ENCODE measurements at regions not wholly inside any gene's neighbourhood (a gene's known extent, or its start where the extent isn't known, plus 50 kb on each side); places are given as distances from the start of the nearest gene placed in this dataset.

- intact Hi-C loops (cut with DNase I) = no loop called here
- DNase-seq = no peak
Measured at GRCh38 chr19:32208060-32208459, 137.3 kb upstream of the ZNF507 start.

GRCh38 chr19:32219392-32219791 is 126.0 kb upstream of the ZNF507 start:
- DNase-seq = peak in 1 of 10 donors; percentile 34
- intact Hi-C loops (cut with DNase I) = no loop called here

- intact Hi-C loops (cut with DNase I) = loop anchor here (5.0 kb wide), 2 partner anchors 1538 to 1553 kb away; no protein-coding TSS in a partner anchor
- peak in 1 of 10 donors; percentile 78 for DNase-seq
Measured at GRCh38 chr19:32219881-32220472, 125.4 kb upstream of the ZNF507 start.

GRCh38 chr19:32220951-32221350 is 124.5 kb upstream of the ZNF507 start:
- intact Hi-C loops (cut with DNase I) = loop anchor here (5.0 kb wide), 2 partner anchors 1539 to 1554 kb away; no protein-coding TSS in a partner anchor
- no peak for DNase-seq

- intact Hi-C loops (cut with DNase I) = loop anchor here (5.0 kb wide), 2 partner anchors 1540 to 1555 kb away; no protein-coding TSS in a partner anchor
- DNase-seq = no peak
Measured at GRCh38 chr19:32222556-32222955, 122.9 kb upstream of the ZNF507 start.

GRCh38 chr19:32223106-32223505 is 122.3 kb upstream of the ZNF507 start:
- intact Hi-C loops (cut with DNase I) = loop anchor here (5.0 kb wide), 2 partner anchors 1541 to 1556 kb away; no protein-coding TSS in a partner anchor
- DNase-seq = no peak

- peak in 1 of 10 donors; percentile 70 for DNase-seq
- intact Hi-C loops (cut with DNase I) = loop anchor here (5.0 kb wide), 2 partner anchors 1541 to 1556 kb away; no protein-coding TSS in a partner anchor
Measured at GRCh38 chr19:32223595-32224370, 121.6 kb upstream of the ZNF507 start.

- peak in 9 of 10 donors; percentile 32 to 92 (median 67) for DNase-seq
- intact Hi-C loops (cut with DNase I) = loop anchor here (5.0 kb wide), 2 partner anchors 1542 to 1557 kb away; no protein-coding TSS in a partner anchor
Measured at GRCh38 chr19:32224371-32225244, 120.8 kb upstream of the ZNF507 start.

GRCh38 chr19:32227561-32228165 is 117.7 kb upstream of the ZNF507 start:
- DNase-seq = no peak
- intact Hi-C loops (cut with DNase I) = no loop called here

- intact Hi-C loops (cut with DNase I) = no loop called here
- no peak for DNase-seq
Measured at GRCh38 chr19:32230441-32230840, 115.0 kb upstream of the ZNF507 start.

GRCh38 chr19:32231020-32231419 is 114.4 kb upstream of the ZNF507 start:
- no peak for DNase-seq
- intact Hi-C loops (cut with DNase I) = no loop called here

GRCh38 chr19:32231691-32232090 is 113.7 kb upstream of the ZNF507 start:
- intact Hi-C loops (cut with DNase I) = no loop called here
- no peak for DNase-seq

GRCh38 chr19:32232449-32232848 is 113.0 kb upstream of the ZNF507 start:
- DNase-seq = no peak
- intact Hi-C loops (cut with DNase I) = no loop called here

GRCh38 chr19:32233091-32233490 is 112.3 kb upstream of the ZNF507 start:
- DNase-seq = no peak
- intact Hi-C loops (cut with DNase I) = no loop called here

GRCh38 chr19:32233885-32234284 is 111.5 kb upstream of the ZNF507 start:
- intact Hi-C loops (cut with DNase I) = no loop called here

GRCh38 chr19:32234663-32235217 is 110.7 kb upstream of the ZNF507 start:
- intact Hi-C loops (cut with DNase I) = no loop called here
- DNase-seq = no peak

More at GRCh38 chr19:32233885-32234284, 111.5 kb upstream of the ZNF507 start:
- DNase-seq = peak in 1 of 10 donors; percentile 35

- DNase-seq = no peak
- intact Hi-C loops (cut with DNase I) = no loop called here
Measured at GRCh38 chr19:32238076-32238475, 107.3 kb upstream of the ZNF507 start.

- no peak for DNase-seq
- intact Hi-C loops (cut with DNase I) = no loop called here
Measured at GRCh38 chr19:32240316-32240715, 105.1 kb upstream of the ZNF507 start.

GRCh38 chr19:32241306-32241705 is 104.1 kb upstream of the ZNF507 start:
- DNase-seq = no peak
- intact Hi-C loops (cut with DNase I) = no loop called here

Data from posterior cingulate gyrus (tissue), 11 donors.